K562 (cell line): ENCODE measurements at regions not wholly inside any gene's neighbourhood (a gene's known extent, or its start where the extent isn't known, plus 50 kb on each side); places are given as distances from the start of the nearest gene placed in this dataset.

ENCODE experiments used
- ATAC-seq: fragments of 200-7000 bp; cut with Tn5 transposase; 3 replicates; pipeline ENCODE4 v1.9.1; 2020; ENCODE audit warnings: moderate library complexity
- BruUV-seq: library from RNA; stranded (reverse); fragments of 400-500 nt; replicated peaks from 2 replicates; lab custom pipeline; 2021; lab: Mats Ljungman, UMichigan
- CTCF ChIA-PET: fragments of 300-600 bp; formaldehyde crosslinking; extraction: SDS; loops from one replicate; lab custom pipeline; 2021; ENCODE audit warnings: low intra/inter-chr PET ratio; lab: Yijun Ruan, JAX
- POLR2A ChIA-PET: fragments of 300-600, 350-650 bp; sonication (Branson Sonifier 250); formaldehyde crosslinking; extraction: SDS; loops from one replicate; lab custom pipeline; 2021; ENCODE audit warnings: antibody characterized with exemption, inconsistent platforms; lab: Yijun Ruan, JAX
- DNase-seq, 4 experiments: peaks; one replicate each; pipeline versions ENCODE4 v3.0.0 to v3.0.0-alpha.2; 2011 to 2018; ENCODE audit warnings: low spot score in 3 of 4, mixed read lengths in 3 of 4; ENCODE audit errors: extremely low read depth in 1 of 4
- FAIRE-seq: peaks from 2 replicates; lab custom pipeline; 2011; peaks lifted over from hg19 to GRCh38; lab: Jason Lieb, UNC
- H2AFZ ChIP-seq: 2 replicates; pipeline ENCODE4 v1.6.0; 2011; ENCODE audit warnings: low read depth, low read length, control low read depth, inconsistent platforms
- H3K27ac ChIP-seq: fragments of 200-600 bp; 3 replicates; pipeline ENCODE4 v1.8.0; 2011; ENCODE audit warnings: low read depth, mild to moderate bottlenecking, control low read depth, inconsistent platforms, low read length, moderate library complexity, mixed read lengths; ENCODE audit errors: extremely low read depth
- H3K27me3 ChIP-seq, 2 experiments: fragments of 300-600 bp in 1 of 2; 2 replicates in 1 of 2; 3 replicates in 1 of 2; pipeline versions ENCODE4 v1.6.0 to v1.8.0; 2011; ENCODE audit warnings: inconsistent platforms in 2 of 2, low read length in 2 of 2, mild to moderate bottlenecking in 1 of 2, mixed read lengths in 1 of 2, moderate library complexity in 1 of 2; ENCODE audit not compliant: control insufficient read depth in 2 of 2, insufficient read depth in 2 of 2
- H3K36me3 ChIP-seq: fragments of 300-600 bp; 3 replicates; pipeline ENCODE4 v1.8.0; 2011; ENCODE audit warnings: mild to moderate bottlenecking, low read length, inconsistent platforms; ENCODE audit not compliant: control insufficient read depth, insufficient read depth
- H3K4me1 ChIP-seq, 2 experiments: fragments of 200-600 bp in 1 of 2; replicated peaks in 1 of 2; 2 replicates in 1 of 2; 3 replicates in 1 of 2; pipeline versions ENCODE4 v1.5.1 to v1.8.0; 2011; ENCODE audit warnings: inconsistent platforms in 2 of 2, low read length in 2 of 2, mild to moderate bottlenecking in 1 of 2, mixed read lengths in 1 of 2, moderate library complexity in 1 of 2; ENCODE audit not compliant: control insufficient read depth in 2 of 2, insufficient read depth in 2 of 2
- H3K4me2 ChIP-seq: 2 replicates; pipeline ENCODE4 v1.6.1; 2011; ENCODE audit warnings: low read length, control low read depth, inconsistent platforms, mixed read lengths; ENCODE audit not compliant: insufficient read depth
- H3K4me3 ChIP-seq: fragments of 200-600 bp; sonication (generic), shearing (Covaris generic); 2 replicates; pipeline ENCODE4 v1.5.1; 2016; ENCODE audit warnings: control low read depth, inconsistent platforms
- H3K79me2 ChIP-seq: fragments of 200-600 bp; 3 replicates; pipeline ENCODE4 v1.8.0; 2011; ENCODE audit warnings: low read length, inconsistent platforms; ENCODE audit not compliant: control insufficient read depth, insufficient read depth
- H3K9ac ChIP-seq, 2 experiments: 2 replicates each; pipeline versions ENCODE4 v1.6.0 to v1.6.1; 2011; ENCODE audit warnings: low read depth in 2 of 2, low read length in 2 of 2, control low read depth in 1 of 2, inconsistent platforms in 1 of 2, mild to moderate bottlenecking in 1 of 2, mixed read lengths in 1 of 2; ENCODE audit not compliant: insufficient read depth in 1 of 2
- H3K9me1 ChIP-seq: one replicate; pipeline ENCODE4 v1.6.0; 2011; ENCODE audit warnings: inconsistent platforms, mild to moderate bottlenecking, low read length, moderate library complexity; ENCODE audit not compliant: control insufficient read depth, insufficient read depth
- H3K9me3 ChIP-seq: replicated peaks from 2 replicates; pipeline ENCODE4 v1.5.1; 2011; ENCODE audit warnings: low read depth, low read length, inconsistent platforms; ENCODE audit not compliant: control insufficient read depth, insufficient read depth
- H4K20me1 ChIP-seq: replicated peaks from 2 replicates; pipeline ENCODE4 v1.6.1; 2011; ENCODE audit warnings: low read length, inconsistent platforms, mixed read lengths; ENCODE audit not compliant: control insufficient read depth, insufficient read depth
- JUN ChIP-seq, 2 experiments: sonication (generic) in 1 of 2; formaldehyde crosslinking in 1 of 2; IDR thresholded peaks; 2 replicates each; pipeline versions ENCODE4 v1.6.1 to v1.8.0; 2012 to 2022; ENCODE audit warnings: borderline replicate concordance in 2 of 2, mild to moderate bottlenecking in 2 of 2, improper control_type of control experiment in 1 of 2, low read depth in 1 of 2, low read length in 1 of 2, missing genetic modification reagents in 1 of 2
- MIER1 ChIP-seq: fragments of 450-650 bp; IDR thresholded peaks from 2 replicates; pipeline ENCODE4 v1.6.1; 2016; ENCODE audit warnings: antibody characterized with exemption, mild to moderate bottlenecking, low read depth
- NBN ChIP-seq: fragments of 450-650 bp; IDR thresholded peaks from 2 replicates; pipeline ENCODE4 v1.6.1; 2016; ENCODE audit warnings: low read depth, mild to moderate bottlenecking
- NRF1 ChIP-seq, 2 experiments: fragments of 450-650 bp; IDR thresholded peaks in 1 of 2; conservative IDR thresholded peaks in 1 of 2; 2 replicates each; pipeline ENCODE4 v1.6.1; 2014; ENCODE audit warnings: mild to moderate bottlenecking in 2 of 2
- ZNF583 ChIP-seq: fragments of 250-450 bp; sonication (Bioruptor Pico); IDR thresholded peaks from 2 replicates; pipeline ENCODE4 v1.4.0; 2020
- WGBS: fragments of 100-300 bp; shearing (Covaris generic); methylation state at CpG from one replicate; pipeline ENCODE4 v1.1.6; 2016; ENCODE audit warnings: low coverage, mixed read lengths; ENCODE audit not compliant: insufficient coverage; ENCODE audit errors: missing lambda C conversion rate; 5-methylcytosine and 5-hydroxymethylcytosine counted together
- in situ Hi-C: fragments of 300-500 bp; cut with MboI; formaldehyde crosslinking; loops from 4 replicates; pipeline ENCODE4 v1.15.0; 2018; ENCODE audit warnings: inconsistent platforms, mixed read lengths
- intact Hi-C: fragments of 100-400 bp; cut with micrococcal nuclease; formaldehyde crosslinking; loops from 2 replicates; pipeline ENCODE4 v1.14.2; 2022
- TF ChIP-seq, protein P1 (sequence below): fragments of 450-650 bp; formaldehyde crosslinking; IDR thresholded peaks from 2 replicates; pipeline ENCODE4 v1.4.0; 2022; ENCODE audit warnings: missing genetic modification characterization

- TF ChIP-seq MIER1 = no peak
- TF ChIP-seq ZNF583 = no peak
- TF ChIP-seq JUN (IDR thresholded peaks at IDR 0.05; ENCODE audit: borderline replicate concordance, low read depth, low read length) = no peak
- no peak for TF ChIP-seq JUN (CRISPR knock-in tag; IDR thresholded peaks at IDR 0.05; ENCODE audit: borderline replicate concordance)
- TF ChIP-seq, protein P1, sequence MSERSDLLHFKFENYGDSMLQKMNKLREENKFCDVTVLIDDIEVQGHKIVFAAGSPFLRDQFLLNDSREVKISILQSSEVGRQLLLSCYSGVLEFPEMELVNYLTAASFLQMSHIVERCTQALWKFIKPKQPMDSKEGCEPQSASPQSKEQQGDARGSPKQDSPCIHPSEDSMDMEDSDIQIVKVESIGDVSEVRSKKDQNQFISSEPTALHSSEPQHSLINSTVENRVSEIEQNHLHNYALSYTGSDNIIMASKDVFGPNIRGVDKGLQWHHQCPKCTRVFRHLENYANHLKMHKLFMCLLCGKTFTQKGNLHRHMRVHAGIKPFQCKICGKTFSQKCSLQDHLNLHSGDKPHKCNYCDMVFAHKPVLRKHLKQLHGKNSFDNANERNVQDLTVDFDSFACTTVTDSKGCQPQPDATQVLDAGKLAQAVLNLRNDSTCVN (CRISPR knock-in tag) = no peak
- TF ChIP-seq, all 486 proteins: peak for 0
These were observed 76.8 kb upstream of the FOXP4 start (continued) for GRCh38 chr6:41469156-41470028.

- WGBS = 38% methylated on average over 20 of the region's 23 CpGs
- no peak overlapping the region for H3K4me3 ChIP-seq
- peak in 1 of 2 experiments; percentile 31; a peak in 1 of 4 replicates for TF ChIP-seq NRF1 (conservative IDR thresholded peaks at IDR 0.05 in 1 of 2, IDR thresholded peaks at IDR 0.05 in 1 of 2)
- TF ChIP-seq NBN = no peak
- TF ChIP-seq, all 486 proteins: peak for 1
- Histone ChIP-seq H3K9me3 (0 out of 2 replicates have a peak, but pooled peaks cover 2% of the 10 kb centered on the region), H4K20me1 (peaks cover 18% of the 10 kb centered on the region), H3K9ac (no peak overlapping the region; a peak in 1 of 4 replicates), H2AFZ (no peak overlapping the region), H3K4me2 (no peak overlapping the region), H3K27me3 (peaks cover 49 to 73% of the 10 kb centered on the region in 2 experiments), H3K4me1 (peaks cover 0 to 13% of the 10 kb centered on the region in 2 experiments; a peak in 2 of 5 replicates), H3K79me2 (no peaks in the 10 kb centered on the region), H3K36me3 (no peaks in the 10 kb centered on the region), H3K27ac (no peak overlapping the region), H3K9me1 (no peaks in the 10 kb centered on the region)
- ChIA-PET CTCF (no interaction called here), POLR2A (interaction anchor here (0.7 to 1.4 kb wide), 3 partner anchors 10 to 86 kb away, joined by 3 to 6 read pairs (median 4); no protein-coding TSS in a partner anchor)
- no peak; the same call in 1 of the 3 replicates for ATAC-seq
- in situ Hi-C loops (no loop called here), intact Hi-C loops (no loop called here)
- no peak for FAIRE-seq
- DNase-seq = no peak
- BruUV-seq = no TSS peak
These were observed 76.2 kb upstream of the FOXP4 start for GRCh38 chr6:41470029-41470330.
